HFF-Myc (cell line): ENCODE measurements at regions not wholly inside any gene's neighbourhood (a gene's known extent, or its start where the extent isn't known, plus 50 kb on each side); places are given as distances from the start of the nearest gene placed in this dataset.

Experiments
- DNase-seq: peaks from one replicate; pipeline ENCODE4 v3.0.0-alpha.2; 2011; ENCODE audit warnings: low read depth; ENCODE audit errors: extremely low read depth
- H3K4me3 ChIP-seq: replicated peaks from 2 replicates; pipeline ENCODE4 v1.5.1; 2011; ENCODE audit warnings: low read depth, mild to moderate bottlenecking, control low read depth, low read length
- CTCF ChIP-seq: IDR thresholded peaks from 2 replicates; pipeline ENCODE4 v1.5.1; 2012; ENCODE audit warnings: mild to moderate bottlenecking, low read depth, low read length, control low read depth; ENCODE audit errors: missing control alignments

- H3K4me3 ChIP-seq, result no peak overlapping the region
- no peak for TF ChIP-seq CTCF
- DNase-seq, result no peak
These were observed 118.0 kb upstream of the ATP6AP2 start for GRCh38 chrX:40462795-40463194.

- DNase-seq, result no peak
- no peak for TF ChIP-seq CTCF
- H3K4me3 ChIP-seq, result no peak overlapping the region
These were observed 119.8 kb upstream of the ATP6AP2 start for GRCh38 chrX:40460926-40461325.

- no peak overlapping the region for H3K4me3 ChIP-seq
- no peak for DNase-seq
These were observed 121.1 kb upstream of the ATP6AP2 start for GRCh38 chrX:40459571-40460158.

GRCh38 chrX:40457406-40457805, 123.4 kb upstream of the ATP6AP2 start:
- H3K4me3 ChIP-seq, result no peak overlapping the region
- no peak for TF ChIP-seq CTCF
- DNase-seq, result no peak

More at GRCh38 chrX:40459571-40460158, 121.1 kb upstream of the ATP6AP2 start:
- TF ChIP-seq CTCF, result no peak

GRCh38 chrX:40452031-40452430, 128.7 kb upstream of the ATP6AP2 start:
- no peak overlapping the region for H3K4me3 ChIP-seq
- TF ChIP-seq CTCF, result no peak
- DNase-seq, result no peak

GRCh38 chrX:40449956-40450706, 130.6 kb upstream of the ATP6AP2 start:
- TF ChIP-seq CTCF, result no peak
- no peak for DNase-seq

GRCh38 chrX:40449396-40449795, 131.4 kb upstream of the ATP6AP2 start:
- no peak overlapping the region for H3K4me3 ChIP-seq
- TF ChIP-seq CTCF, result no peak
- DNase-seq, result no peak

More at GRCh38 chrX:40449956-40450706, 130.6 kb upstream of the ATP6AP2 start:
- no peak overlapping the region for H3K4me3 ChIP-seq
